ENCODE measurements at regions not wholly inside any gene's neighbourhood (a gene's known extent, or its start where the extent isn't known, plus 50 kb on each side); places are given as distances from the start of the nearest gene placed in this dataset.
"Not testable (repeated sequence)": the region's sequence is repeated elsewhere in the genome, so short reads cannot be mapped to it uniquely, and the experiment has no call there.

GRCh38 chr12:34223640-34224039 is 201.3 kb downstream of the ALG10 start:
- H3K4me3 ChIP-seq (ENCODE audit: low read length), result no peak overlapping the region
- TF ChIP-seq ZNF274 (IDR thresholded peaks at IDR 0.05; ENCODE audit: low read depth, low read length), result no peak

GRCh38 chr12:34226044-34226443 is 203.7 kb downstream of the ALG10 start:
- not testable (repeated sequence) for H3K4me3 ChIP-seq (ENCODE audit: low read length)

GRCh38 chr12:34228046-34228445 is 205.8 kb downstream of the ALG10 start:
- H3K4me3 ChIP-seq (ENCODE audit: low read length), result not testable (repeated sequence)

GRCh38 chr12:34229033-34229432 is 206.7 kb downstream of the ALG10 start:
- not testable (repeated sequence) for H3K4me3 ChIP-seq (ENCODE audit: low read length)

- TF ChIP-seq ZNF274 (IDR thresholded peaks at IDR 0.05; ENCODE audit: low read depth, low read length), result no peak
- H3K4me3 ChIP-seq (ENCODE audit: low read length), result no peak overlapping the region
These were observed 211.3 kb downstream of the ALG10 start for GRCh38 chr12:34233618-34234017.

GRCh38 chr12:34236073-34236472 is 213.8 kb downstream of the ALG10 start:
- TF ChIP-seq ZNF274 (IDR thresholded peaks at IDR 0.05; ENCODE audit: low read depth, low read length), result no peak
- H3K4me3 ChIP-seq (ENCODE audit: low read length), result no peak overlapping the region

- TF ChIP-seq ZNF274 (IDR thresholded peaks at IDR 0.05; ENCODE audit: low read depth, low read length), result no peak
- H3K4me3 ChIP-seq (ENCODE audit: low read length), result no peak overlapping the region
These were observed 222.3 kb downstream of the ALG10 start for GRCh38 chr12:34244608-34245007.

GRCh38 chr12:34249271-34249670 is 227.0 kb downstream of the ALG10 start:
- TF ChIP-seq ZNF274 (IDR thresholded peaks at IDR 0.05; ENCODE audit: low read depth, low read length), result no peak
- H3K4me3 ChIP-seq (ENCODE audit: low read length), result no peak overlapping the region

- not testable (repeated sequence) for H3K4me3 ChIP-seq (ENCODE audit: low read length)
These were observed 229.6 kb downstream of the ALG10 start for GRCh38 chr12:34251879-34252278.

- no peak for TF ChIP-seq ZNF274 (IDR thresholded peaks at IDR 0.05; ENCODE audit: low read depth, low read length)
- H3K4me3 ChIP-seq (ENCODE audit: low read length), result no peak overlapping the region
These were observed 231.4 kb downstream of the ALG10 start for GRCh38 chr12:34253674-34254073.

- TF ChIP-seq ZNF274 (IDR thresholded peaks at IDR 0.05; ENCODE audit: low read depth, low read length), result no peak
- no peak overlapping the region for H3K4me3 ChIP-seq (ENCODE audit: low read length)
These were observed 234.8 kb downstream of the ALG10 start for GRCh38 chr12:34257093-34257492.

GRCh38 chr12:34262140-34262539 is 239.8 kb downstream of the ALG10 start:
- not testable (repeated sequence) for H3K4me3 ChIP-seq (ENCODE audit: low read length)

GRCh38 chr12:34264110-34264509 is 241.8 kb downstream of the ALG10 start:
- TF ChIP-seq ZNF274 (IDR thresholded peaks at IDR 0.05; ENCODE audit: low read depth, low read length), result no peak
- no peak overlapping the region for H3K4me3 ChIP-seq (ENCODE audit: low read length)

- H3K4me3 ChIP-seq (ENCODE audit: low read length), result not testable (repeated sequence)
These were observed 251.4 kb downstream of the ALG10 start for GRCh38 chr12:34273703-34274102.

GRCh38 chr12:34275129-34275528 is 252.8 kb downstream of the ALG10 start:
- no peak for TF ChIP-seq ZNF274 (IDR thresholded peaks at IDR 0.05; ENCODE audit: low read depth, low read length)
- no peak overlapping the region for H3K4me3 ChIP-seq (ENCODE audit: low read length)

GRCh38 chr12:34286483-34286882 is 264.2 kb downstream of the ALG10 start:
- TF ChIP-seq ZNF274 (IDR thresholded peaks at IDR 0.05; ENCODE audit: low read depth, low read length), result no peak
- no peak overlapping the region for H3K4me3 ChIP-seq (ENCODE audit: low read length)

GRCh38 chr12:34286934-34287333 is 264.6 kb downstream of the ALG10 start:
- no peak for TF ChIP-seq ZNF274 (IDR thresholded peaks at IDR 0.05; ENCODE audit: low read depth, low read length)
- no peak overlapping the region for H3K4me3 ChIP-seq (ENCODE audit: low read length)

Measured in GM08714 (cell line).